Tibial artery (tissue), 4 donors: ENCODE measurements at regions not wholly inside any gene's neighbourhood (a gene's known extent, or its start where the extent isn't known, plus 50 kb on each side); places are given as distances from the start of the nearest gene placed in this dataset.

Source experiments
- DNase-seq, 2 donors: peaks; one replicate each; pipeline ENCODE4 v3.0.0-alpha.2; 2019
- H3K27ac ChIP-seq, 2 donors: fragments of 200-600 bp; sonication (generic) in 1 of 2; 1 replicate in 1 of 2; 2 replicates in 1 of 2; pipeline ENCODE4 v1.5.1; 2018 to 2019; ENCODE audit warnings: mild to moderate bottlenecking in 1 of 2
- H3K27me3 ChIP-seq, 2 donors: fragments of 200-600 bp; sonication (generic) in 1 of 2; one replicate each; pipeline versions ENCODE4 v1.5.1 to v1.6.0; 2016 to 2019
- H3K36me3 ChIP-seq, 3 donors: fragments of 200-600 bp; sonication (generic) in 2 of 3; one replicate each; pipeline ENCODE4 v1.5.1; 2016 to 2019; ENCODE audit warnings: mild to moderate bottlenecking in 2 of 3
- H3K4me1 ChIP-seq, 4 donors: fragments of 200-600 bp; sonication (generic) in 2 of 4; 1 replicate in 3 of 4; 2 replicates in 1 of 4; pipeline ENCODE4 v1.5.1; 2016 to 2019
- H3K4me3 ChIP-seq, 2 donors: fragments of 200-600 bp; sonication (generic) in 1 of 2; 1 replicate in 1 of 2; 2 replicates in 1 of 2; pipeline ENCODE4 v1.5.1; 2018 to 2019; ENCODE audit warnings: mild to moderate bottlenecking in 2 of 2
- H3K9me3 ChIP-seq, 3 donors: fragments of 200-600 bp; sonication (generic) in 1 of 3; one replicate each; pipeline ENCODE4 v1.5.1; 2016 to 2019
- intact Hi-C: fragments of 100-400 bp; cut with DNase I; formaldehyde crosslinking; loops from one replicate; pipeline ENCODE4 v1.15.0; 2023; ENCODE audit warnings: low total_unique reads
- TF ChIP-seq, protein P1 (sequence below), 2 experiments: fragments of 200-600 bp in 1 of 2; fragments of 450-650 bp in 1 of 2; IDR thresholded peaks; one replicate each; pipeline ENCODE4 v1.5.1; 2017 to 2019; ENCODE audit warnings: antibody characterized with exemption in 2 of 2, mild to moderate bottlenecking in 1 of 2, moderate library complexity in 1 of 2

DNA sequence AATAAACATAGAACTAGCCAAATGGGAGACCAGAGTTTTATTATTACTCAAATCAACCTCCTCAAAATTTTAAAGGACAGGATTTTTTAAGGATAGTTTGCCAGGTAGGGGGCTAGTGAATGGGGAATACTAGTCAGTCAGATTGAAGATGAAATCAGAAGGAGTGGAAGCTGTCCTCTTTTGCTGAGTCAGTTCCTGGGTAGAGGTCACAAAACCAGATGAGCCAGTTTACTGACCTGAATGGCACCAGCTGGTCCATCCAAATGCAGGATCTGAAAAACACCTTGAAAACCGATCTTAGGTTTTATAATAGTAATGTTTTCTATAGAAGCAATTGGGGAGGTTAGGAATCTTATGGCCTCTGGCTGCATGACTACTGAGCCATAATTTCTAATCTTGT is 558.2 kb downstream of the PKHD1 start:
- H3K27me3 ChIP-seq = no peaks in the 10 kb centered on the region
- DNase-seq = no peak
- TF ChIP-seq, protein P1, sequence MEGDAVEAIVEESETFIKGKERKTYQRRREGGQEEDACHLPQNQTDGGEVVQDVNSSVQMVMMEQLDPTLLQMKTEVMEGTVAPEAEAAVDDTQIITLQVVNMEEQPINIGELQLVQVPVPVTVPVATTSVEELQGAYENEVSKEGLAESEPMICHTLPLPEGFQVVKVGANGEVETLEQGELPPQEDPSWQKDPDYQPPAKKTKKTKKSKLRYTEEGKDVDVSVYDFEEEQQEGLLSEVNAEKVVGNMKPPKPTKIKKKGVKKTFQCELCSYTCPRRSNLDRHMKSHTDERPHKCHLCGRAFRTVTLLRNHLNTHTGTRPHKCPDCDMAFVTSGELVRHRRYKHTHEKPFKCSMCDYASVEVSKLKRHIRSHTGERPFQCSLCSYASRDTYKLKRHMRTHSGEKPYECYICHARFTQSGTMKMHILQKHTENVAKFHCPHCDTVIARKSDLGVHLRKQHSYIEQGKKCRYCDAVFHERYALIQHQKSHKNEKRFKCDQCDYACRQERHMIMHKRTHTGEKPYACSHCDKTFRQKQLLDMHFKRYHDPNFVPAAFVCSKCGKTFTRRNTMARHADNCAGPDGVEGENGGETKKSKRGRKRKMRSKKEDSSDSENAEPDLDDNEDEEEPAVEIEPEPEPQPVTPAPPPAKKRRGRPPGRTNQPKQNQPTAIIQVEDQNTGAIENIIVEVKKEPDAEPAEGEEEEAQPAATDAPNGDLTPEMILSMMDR (IDR thresholded peaks at IDR 0.05) = no peak
- no peak overlapping the region for H3K4me3 ChIP-seq
- H3K4me1 ChIP-seq = no peaks in the 10 kb centered on the region
- intact Hi-C loops = no loop called here
- H3K9me3 ChIP-seq = no peaks in the 10 kb centered on the region
- H3K27ac ChIP-seq = no peak overlapping the region
- H3K36me3 ChIP-seq = no peaks in the 10 kb centered on the region

DNA sequence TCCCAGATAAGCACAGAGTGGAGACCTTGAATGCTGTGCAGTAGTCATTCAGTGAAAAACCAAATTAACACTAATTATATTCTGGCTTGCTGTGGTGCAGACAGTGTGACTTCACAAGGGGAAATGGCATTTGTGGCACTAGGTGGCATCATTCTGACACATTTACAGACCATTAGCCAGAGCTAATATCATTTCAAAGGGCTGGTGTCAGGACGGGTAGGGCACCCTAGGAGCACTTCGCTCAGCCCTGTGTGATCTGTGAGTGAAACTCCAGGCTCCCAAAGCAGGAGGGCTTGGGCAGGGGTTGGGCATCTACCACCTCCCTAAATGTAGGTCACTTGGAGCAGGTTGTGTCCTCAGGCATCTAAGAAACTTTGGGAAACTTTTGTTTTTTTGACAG is 555.8 kb downstream of the PKHD1 start:
- Histone ChIP-seq H3K4me1 (no peaks in the 10 kb centered on the region), H3K4me3 (no peak overlapping the region), H3K27ac (no peak overlapping the region), H3K27me3 (no peaks in the 10 kb centered on the region), H3K36me3 (no peaks in the 10 kb centered on the region), H3K9me3 (no peaks in the 10 kb centered on the region)
- DNase-seq = no peak
- intact Hi-C loops = no loop called here
- TF ChIP-seq, protein P1 (IDR thresholded peaks at IDR 0.05) = no peak

DNA sequence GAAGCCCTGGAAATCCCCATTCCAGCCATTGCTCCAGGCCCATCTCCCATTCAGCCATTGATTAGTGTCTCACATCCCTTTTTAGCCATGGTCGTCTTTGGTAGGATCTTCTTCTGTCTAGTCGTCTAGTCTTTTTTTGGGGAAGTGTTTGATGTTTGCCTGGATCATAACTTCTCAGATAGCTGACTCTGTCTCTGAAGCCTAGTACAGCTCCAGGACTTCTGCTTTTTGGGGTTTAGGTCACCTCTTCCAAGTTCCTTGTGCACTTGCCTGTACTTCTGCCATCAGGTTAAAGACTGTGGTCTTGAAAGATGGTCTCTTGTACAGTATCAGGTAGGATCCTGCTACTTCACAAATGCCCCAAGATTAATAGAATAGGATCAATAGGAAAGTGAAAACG is 553.5 kb downstream of the PKHD1 start:
- intact Hi-C loops = no loop called here
- TF ChIP-seq, protein P1 (IDR thresholded peaks at IDR 0.05) = no peak
- Histone ChIP-seq H3K9me3 (no peaks in the 10 kb centered on the region), H3K4me3 (no peak overlapping the region), H3K27me3 (no peaks in the 10 kb centered on the region), H3K27ac (no peak overlapping the region), H3K4me1 (peaks cover 0 to 2% (median 0%) of the 10 kb centered on the region in 4 donors), H3K36me3 (no peaks in the 10 kb centered on the region)
- DNase-seq = no peak

DNA sequence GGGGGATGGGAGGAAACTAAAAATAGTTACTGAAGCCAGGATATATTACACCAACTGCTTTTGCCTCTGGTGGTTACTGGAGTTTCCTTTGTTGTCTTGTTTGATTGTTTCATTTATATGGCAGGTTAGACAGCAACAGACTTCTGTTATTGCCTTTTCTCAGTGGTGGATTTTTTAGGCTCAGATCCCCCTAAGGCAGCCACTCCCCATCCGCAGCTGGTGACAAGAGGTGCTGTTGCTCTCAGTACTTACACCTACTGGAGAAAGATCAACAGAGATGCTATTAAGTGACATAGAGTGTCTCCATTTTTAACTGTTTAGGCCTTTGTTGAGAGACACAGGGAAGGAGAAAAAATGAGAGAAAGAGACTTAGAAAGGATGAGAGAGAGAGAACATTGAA is 552.1 kb downstream of the PKHD1 start:
- no peaks in the 10 kb centered on the region for H3K9me3 ChIP-seq
- H3K4me1 ChIP-seq = peaks cover 0 to 5% (median 0%) of the 10 kb centered on the region in 4 donors
- no peaks in the 10 kb centered on the region for H3K27me3 ChIP-seq
- H3K27ac ChIP-seq = no peak overlapping the region
- intact Hi-C loops = no loop called here
- no peaks in the 10 kb centered on the region for H3K36me3 ChIP-seq
- TF ChIP-seq, protein P1 (IDR thresholded peaks at IDR 0.05) = no peak
- H3K4me3 ChIP-seq = no peak overlapping the region
- DNase-seq = no peak

GRCh38 chr6:51536728-51537127 is 550.7 kb downstream of the PKHD1 start:
- peaks cover 0 to 5% (median 0%) of the 10 kb centered on the region in 4 donors for H3K4me1 ChIP-seq
- no peak for DNase-seq
- H3K27ac ChIP-seq = no peak overlapping the region
- no peaks in the 10 kb centered on the region for H3K27me3 ChIP-seq
- intact Hi-C loops = no loop called here
- no peaks in the 10 kb centered on the region for H3K36me3 ChIP-seq
- no peaks in the 10 kb centered on the region for H3K9me3 ChIP-seq
- no peak overlapping the region for H3K4me3 ChIP-seq
- TF ChIP-seq, protein P1 (IDR thresholded peaks at IDR 0.05) = no peak

GRCh38 chr6:51541847-51542246 is 545.6 kb downstream of the PKHD1 start:
- DNase-seq = no peak
- H3K4me3 ChIP-seq = no peak overlapping the region
- intact Hi-C loops = no loop called here
- H3K9me3 ChIP-seq = no peaks in the 10 kb centered on the region
- no peaks in the 10 kb centered on the region for H3K36me3 ChIP-seq
- peaks cover 0 to 5% (median 0%) of the 10 kb centered on the region in 4 donors for H3K4me1 ChIP-seq
- no peaks in the 10 kb centered on the region for H3K27me3 ChIP-seq
- TF ChIP-seq, protein P1 (IDR thresholded peaks at IDR 0.05) = no peak
- H3K27ac ChIP-seq = no peak overlapping the region
